ENCODE measurements at regions not wholly inside any gene's neighbourhood (a gene's known extent, or its start where the extent isn't known, plus 50 kb on each side); places are given as distances from the start of the nearest gene placed in this dataset.

- H3K4me1 Mint-ChIP-seq: no peaks in the 10 kb centered on the region
- Histone ChIP-seq H3K9me3 (replicated peaks in 1 of 2; ENCODE audit: control insufficient read depth in 1 of 2, insufficient read depth in 1 of 2, low read length in 2 of 2) (peaks cover 0 to 5% of the 10 kb centered on the region in 2 donors), H3K79me2 (ENCODE audit: insufficient read depth, low read length) (no peaks in the 10 kb centered on the region), H3K4me1 (ENCODE audit: control insufficient read depth in 1 of 2, insufficient read depth in 2 of 2, low read length in 2 of 2) (no peaks in the 10 kb centered on the region), H2AFZ (ENCODE audit: insufficient read depth, low read depth, low read length, poor library complexity, severe bottlenecking) (no peak overlapping the region), H3K4me3 (replicated peaks in 1 of 3; ENCODE audit: low read depth in 2 of 3, low read length in 3 of 3) (no peak overlapping the region), H3K27ac (ENCODE audit: low read depth in 1 of 2, low read length in 2 of 2) (no peak overlapping the region), H3K27me3 (ENCODE audit: control insufficient read depth in 2 of 2, insufficient read depth in 2 of 2, low read length in 2 of 2) (no peaks in the 10 kb centered on the region), H3K9ac (ENCODE audit: insufficient read depth, low read length, poor library complexity, severe bottlenecking) (no peak overlapping the region), H3K36me3 (replicated peaks in 1 of 2; ENCODE audit: control insufficient read depth in 1 of 2, insufficient read depth in 2 of 2, low read length in 2 of 2) (no peaks in the 10 kb centered on the region), H4K20me1 (ENCODE audit: insufficient read depth, low read length) (no peaks in the 10 kb centered on the region), H3K4me2 (replicated peaks; ENCODE audit: extremely low read depth, low read length, poor library complexity, severe bottlenecking) (no peak overlapping the region)
- H3K9me3 Mint-ChIP-seq: peaks cover 3 to 16% (median 5%) of the 10 kb centered on the region in 7 donors
- H3K36me3 Mint-ChIP-seq: no peaks in the 10 kb centered on the region
- H3K4me3 Mint-ChIP-seq: no peak overlapping the region
- H3K27ac Mint-ChIP-seq: no peak overlapping the region
- intact Hi-C loops (cut with micrococcal nuclease): no loop called here
- peaks cover 2 to 3% (median 2%) of the 10 kb centered on the region in 3 donors for H3K27me3 Mint-ChIP-seq (ENCODE audit: low read depth in 3 of 3)
- 93% methylated on average over 2 of the region's 2 CpGs for WGBS (ENCODE audit: insufficient coverage)
- no peak for TF ChIP-seq CTCF (IDR thresholded peaks at IDR 0.05)
- DNase-seq: no peak
Observed at GRCh38 chr1:181334724-181335123, 148.6 kb upstream of the CACNA1E start.

- peaks cover 0 to 5% of the 10 kb centered on the region in 2 donors for H3K9me3 ChIP-seq (replicated peaks in 1 of 2; ENCODE audit: control insufficient read depth in 1 of 2, insufficient read depth in 1 of 2, low read length in 2 of 2)
- H3K4me3 Mint-ChIP-seq: no peak overlapping the region
- H3K27me3 Mint-ChIP-seq (ENCODE audit: low read depth in 3 of 3): peaks cover 0 to 2% (median 2%) of the 10 kb centered on the region in 3 donors
- no peaks in the 10 kb centered on the region for H3K36me3 ChIP-seq (replicated peaks in 1 of 2; ENCODE audit: control insufficient read depth in 1 of 2, insufficient read depth in 2 of 2, low read length in 2 of 2)
- no peak overlapping the region for H3K9ac ChIP-seq (ENCODE audit: insufficient read depth, low read length, poor library complexity, severe bottlenecking)
- no peak overlapping the region for H3K27ac ChIP-seq (ENCODE audit: low read depth in 1 of 2, low read length in 2 of 2)
- TF ChIP-seq CTCF (IDR thresholded peaks at IDR 0.05): no peak
- no peak overlapping the region for H3K4me3 ChIP-seq (replicated peaks in 1 of 3; ENCODE audit: low read depth in 2 of 3, low read length in 3 of 3)
- no peaks in the 10 kb centered on the region for H3K79me2 ChIP-seq (ENCODE audit: insufficient read depth, low read length)
- no peaks in the 10 kb centered on the region for H3K27me3 ChIP-seq (ENCODE audit: control insufficient read depth in 2 of 2, insufficient read depth in 2 of 2, low read length in 2 of 2)
- H3K27ac Mint-ChIP-seq: no peak overlapping the region
- DNase-seq: no peak
- intact Hi-C loops (cut with micrococcal nuclease): no loop called here
- H2AFZ ChIP-seq (ENCODE audit: insufficient read depth, low read depth, low read length, poor library complexity, severe bottlenecking): no peak overlapping the region
- no peak overlapping the region for H3K4me2 ChIP-seq (replicated peaks; ENCODE audit: extremely low read depth, low read length, poor library complexity, severe bottlenecking)
- H3K4me1 ChIP-seq (ENCODE audit: control insufficient read depth in 1 of 2, insufficient read depth in 2 of 2, low read length in 2 of 2): no peaks in the 10 kb centered on the region
- H4K20me1 ChIP-seq (ENCODE audit: insufficient read depth, low read length): no peaks in the 10 kb centered on the region
- WGBS (ENCODE audit: insufficient coverage): 100% methylated on average over 1 of the region's 3 CpGs
- peaks cover 3 to 16% (median 5%) of the 10 kb centered on the region in 7 donors for H3K9me3 Mint-ChIP-seq
- H3K36me3 Mint-ChIP-seq: no peaks in the 10 kb centered on the region
- no peaks in the 10 kb centered on the region for H3K4me1 Mint-ChIP-seq
Observed at GRCh38 chr1:181335631-181336030, 147.7 kb upstream of the CACNA1E start.

Data from CD14-positive monocyte (primary cell).